Femur (tissue), 1 donor: ENCODE measurements at regions not wholly inside any gene's neighbourhood (a gene's known extent, or its start where the extent isn't known, plus 50 kb on each side); places are given as distances from the start of the nearest gene placed in this dataset.

Experiments
- DNase-seq: peaks from one replicate; pipeline ENCODE4 v3.0.0-alpha.2; 2017

GRCh38 chr7:84529480-84530205, 335.1 kb upstream of the SEMA3A start:
- no peak for DNase-seq

GRCh38 chr7:84528756-84529479, 334.3 kb upstream of the SEMA3A start:
- DNase-seq, result no peak

GRCh38 chr7:84524714-84525694, 330.4 kb upstream of the SEMA3A start:
- DNase-seq, result no peak

- no peak for DNase-seq
Observed at GRCh38 chr7:84513061-84513460, 318.5 kb upstream of the SEMA3A start.

- DNase-seq, result no peak
Observed at GRCh38 chr7:84512055-84512454, 317.5 kb upstream of the SEMA3A start.

- no peak for DNase-seq
Observed at GRCh38 chr7:84510505-84510904, 315.9 kb upstream of the SEMA3A start.

- no peak for DNase-seq
Observed at GRCh38 chr7:84509522-84509921, 314.9 kb upstream of the SEMA3A start.

- no peak for DNase-seq
Observed at GRCh38 chr7:84508606-84509005, 314.0 kb upstream of the SEMA3A start.

- DNase-seq, result no peak
Observed at GRCh38 chr7:84507529-84507928, 312.9 kb upstream of the SEMA3A start.

GRCh38 chr7:84506151-84506550, 311.6 kb upstream of the SEMA3A start:
- no peak for DNase-seq

GRCh38 chr7:84502239-84502638, 307.6 kb upstream of the SEMA3A start:
- DNase-seq, result no peak

- DNase-seq, result no peak
Observed at GRCh38 chr7:84497873-84498272, 303.3 kb upstream of the SEMA3A start.

GRCh38 chr7:84495128-84495527, 300.5 kb upstream of the SEMA3A start:
- no peak for DNase-seq

GRCh38 chr7:84492098-84493034, 297.8 kb upstream of the SEMA3A start:
- no peak for DNase-seq

GRCh38 chr7:84490661-84491060, 296.1 kb upstream of the SEMA3A start:
- DNase-seq, result peak; percentile 34

- no peak for DNase-seq
Observed at GRCh38 chr7:84484502-84485079, 290.0 kb upstream of the SEMA3A start.

- DNase-seq, result no peak
Observed at GRCh38 chr7:84482476-84482875, 287.9 kb upstream of the SEMA3A start.

- no peak for DNase-seq
Observed at GRCh38 chr7:84479059-84479458, 284.5 kb upstream of the SEMA3A start.

GRCh38 chr7:84477786-84478478, 283.3 kb upstream of the SEMA3A start:
- no peak for DNase-seq

GRCh38 chr7:84474436-84474835, 279.8 kb upstream of the SEMA3A start:
- no peak for DNase-seq

GRCh38 chr7:84471576-84471975, 277.0 kb upstream of the SEMA3A start:
- no peak for DNase-seq
